ENCODE measurements at regions not wholly inside any gene's neighbourhood (a gene's known extent, or its start where the extent isn't known, plus 50 kb on each side); places are given as distances from the start of the nearest gene placed in this dataset.

DNA sequence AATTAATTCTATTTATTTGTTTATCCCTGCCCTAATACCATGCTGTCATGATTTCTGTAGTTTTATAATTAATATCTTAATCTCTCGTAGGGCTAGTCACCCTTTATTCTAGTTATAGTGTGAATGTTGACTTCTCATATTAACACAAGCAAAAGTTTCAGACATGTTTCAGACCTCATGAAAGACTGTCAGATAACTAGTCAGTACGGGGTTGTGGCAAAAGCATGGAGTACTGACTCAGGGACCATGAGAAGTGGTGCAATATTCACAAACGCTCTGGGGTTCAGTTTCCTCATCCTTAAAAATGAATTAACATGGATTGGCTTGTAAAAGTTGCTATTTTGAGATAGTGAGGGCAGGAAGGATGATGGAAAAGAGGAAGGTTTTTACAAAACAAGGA lies 148.9 kb downstream of the TMEM200A start:
- intact Hi-C loops (cut with micrococcal nuclease; ENCODE audit: unreplicated experiment) (no loop called here), in situ Hi-C loops (cut with HindIII; ENCODE audit: low pct_unique_long_range_greater_than_20kb, low sequenced_read_pairs) (no loop called here)
- H3K36me3 ChIP-seq (ENCODE audit: control insufficient read depth, insufficient read depth, low read length) = no peaks in the 10 kb centered on the region
- no peaks in the 10 kb centered on the region for H3K27me3 ChIP-seq (ENCODE audit: control insufficient read depth, insufficient read depth, low read length)
- BruUV-seq (replicated peaks) = no TSS peak
- no peak overlapping the region for H3K4me3 ChIP-seq (ENCODE audit: low read depth in 2 of 2, low read length in 2 of 2)
- H3K27ac ChIP-seq (ENCODE audit: low read length) = no peak overlapping the region
- CTCF ChIA-PET = no interaction called here
- ATAC-seq = no peak
- TF ChIP-seq, protein P1, sequence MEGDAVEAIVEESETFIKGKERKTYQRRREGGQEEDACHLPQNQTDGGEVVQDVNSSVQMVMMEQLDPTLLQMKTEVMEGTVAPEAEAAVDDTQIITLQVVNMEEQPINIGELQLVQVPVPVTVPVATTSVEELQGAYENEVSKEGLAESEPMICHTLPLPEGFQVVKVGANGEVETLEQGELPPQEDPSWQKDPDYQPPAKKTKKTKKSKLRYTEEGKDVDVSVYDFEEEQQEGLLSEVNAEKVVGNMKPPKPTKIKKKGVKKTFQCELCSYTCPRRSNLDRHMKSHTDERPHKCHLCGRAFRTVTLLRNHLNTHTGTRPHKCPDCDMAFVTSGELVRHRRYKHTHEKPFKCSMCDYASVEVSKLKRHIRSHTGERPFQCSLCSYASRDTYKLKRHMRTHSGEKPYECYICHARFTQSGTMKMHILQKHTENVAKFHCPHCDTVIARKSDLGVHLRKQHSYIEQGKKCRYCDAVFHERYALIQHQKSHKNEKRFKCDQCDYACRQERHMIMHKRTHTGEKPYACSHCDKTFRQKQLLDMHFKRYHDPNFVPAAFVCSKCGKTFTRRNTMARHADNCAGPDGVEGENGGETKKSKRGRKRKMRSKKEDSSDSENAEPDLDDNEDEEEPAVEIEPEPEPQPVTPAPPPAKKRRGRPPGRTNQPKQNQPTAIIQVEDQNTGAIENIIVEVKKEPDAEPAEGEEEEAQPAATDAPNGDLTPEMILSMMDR (IDR thresholded peaks at IDR 0.05) = no peak
- TF ChIP-seq POLR2AphosphoS5 (IDR thresholded peaks at IDR 0.05; ENCODE audit: low read depth, low read length) (no peak), SIN3A (IDR thresholded peaks at IDR 0.05; ENCODE audit: borderline replicate concordance, insufficient read depth, low read depth, low read length) (no peak), TCF7L2 (IDR thresholded peaks at IDR 0.05; ENCODE audit: low read depth, low read length) (no peak)
- TF ChIP-seq, protein P2, sequence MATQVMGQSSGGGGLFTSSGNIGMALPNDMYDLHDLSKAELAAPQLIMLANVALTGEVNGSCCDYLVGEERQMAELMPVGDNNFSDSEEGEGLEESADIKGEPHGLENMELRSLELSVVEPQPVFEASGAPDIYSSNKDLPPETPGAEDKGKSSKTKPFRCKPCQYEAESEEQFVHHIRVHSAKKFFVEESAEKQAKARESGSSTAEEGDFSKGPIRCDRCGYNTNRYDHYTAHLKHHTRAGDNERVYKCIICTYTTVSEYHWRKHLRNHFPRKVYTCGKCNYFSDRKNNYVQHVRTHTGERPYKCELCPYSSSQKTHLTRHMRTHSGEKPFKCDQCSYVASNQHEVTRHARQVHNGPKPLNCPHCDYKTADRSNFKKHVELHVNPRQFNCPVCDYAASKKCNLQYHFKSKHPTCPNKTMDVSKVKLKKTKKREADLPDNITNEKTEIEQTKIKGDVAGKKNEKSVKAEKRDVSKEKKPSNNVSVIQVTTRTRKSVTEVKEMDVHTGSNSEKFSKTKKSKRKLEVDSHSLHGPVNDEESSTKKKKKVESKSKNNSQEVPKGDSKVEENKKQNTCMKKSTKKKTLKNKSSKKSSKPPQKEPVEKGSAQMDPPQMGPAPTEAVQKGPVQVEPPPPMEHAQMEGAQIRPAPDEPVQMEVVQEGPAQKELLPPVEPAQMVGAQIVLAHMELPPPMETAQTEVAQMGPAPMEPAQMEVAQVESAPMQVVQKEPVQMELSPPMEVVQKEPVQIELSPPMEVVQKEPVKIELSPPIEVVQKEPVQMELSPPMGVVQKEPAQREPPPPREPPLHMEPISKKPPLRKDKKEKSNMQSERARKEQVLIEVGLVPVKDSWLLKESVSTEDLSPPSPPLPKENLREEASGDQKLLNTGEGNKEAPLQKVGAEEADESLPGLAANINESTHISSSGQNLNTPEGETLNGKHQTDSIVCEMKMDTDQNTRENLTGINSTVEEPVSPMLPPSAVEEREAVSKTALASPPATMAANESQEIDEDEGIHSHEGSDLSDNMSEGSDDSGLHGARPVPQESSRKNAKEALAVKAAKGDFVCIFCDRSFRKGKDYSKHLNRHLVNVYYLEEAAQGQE (IDR thresholded peaks at IDR 0.05; ENCODE audit: insufficient read depth in 1 of 2, low read depth in 2 of 2, low read length in 1 of 2) = no peak
- POLR2A ChIA-PET = no interaction called here
- no peak for DNase-seq (ENCODE audit: low read depth, low spot score)
- H3K4me1 ChIP-seq (ENCODE audit: control insufficient read depth, insufficient read depth, low read length) = no peaks in the 10 kb centered on the region
- no peaks in the 10 kb centered on the region for H3K9me3 ChIP-seq (ENCODE audit: control insufficient read depth, insufficient read depth, low read depth, low read length)

GRCh38 chr6:130515306-130515705 lies 149.5 kb downstream of the TMEM200A start:
- no peak for ATAC-seq
- Histone ChIP-seq H3K4me3 (ENCODE audit: low read depth in 2 of 2, low read length in 2 of 2) (no peak overlapping the region), H3K36me3 (ENCODE audit: control insufficient read depth, insufficient read depth, low read length) (no peaks in the 10 kb centered on the region), H3K27me3 (ENCODE audit: control insufficient read depth, insufficient read depth, low read length) (no peaks in the 10 kb centered on the region), H3K27ac (ENCODE audit: low read length) (no peak overlapping the region), H3K4me1 (ENCODE audit: control insufficient read depth, insufficient read depth, low read length) (no peaks in the 10 kb centered on the region), H3K9me3 (ENCODE audit: control insufficient read depth, insufficient read depth, low read depth, low read length) (no peaks in the 10 kb centered on the region)
- in situ Hi-C loops (cut with HindIII; ENCODE audit: low pct_unique_long_range_greater_than_20kb, low sequenced_read_pairs) = no loop called here
- TF ChIP-seq SIN3A (IDR thresholded peaks at IDR 0.05; ENCODE audit: borderline replicate concordance, insufficient read depth, low read depth, low read length) (no peak), POLR2AphosphoS5 (IDR thresholded peaks at IDR 0.05; ENCODE audit: low read depth, low read length) (no peak), TCF7L2 (IDR thresholded peaks at IDR 0.05; ENCODE audit: low read depth, low read length) (no peak)
- TF ChIP-seq, protein P1 (IDR thresholded peaks at IDR 0.05) = no peak
- TF ChIP-seq, protein P2 (IDR thresholded peaks at IDR 0.05; ENCODE audit: insufficient read depth in 1 of 2, low read depth in 2 of 2, low read length in 1 of 2) = no peak
- ChIA-PET CTCF (no interaction called here), POLR2A (no interaction called here)
- DNase-seq (ENCODE audit: low read depth, low spot score) = no peak
- BruUV-seq (replicated peaks) = no TSS peak
- intact Hi-C loops (cut with micrococcal nuclease; ENCODE audit: unreplicated experiment) = no loop called here
